ENCODE measurements at regions not wholly inside any gene's neighbourhood (a gene's known extent, or its start where the extent isn't known, plus 50 kb on each side); places are given as distances from the start of the nearest gene placed in this dataset.

DNA sequence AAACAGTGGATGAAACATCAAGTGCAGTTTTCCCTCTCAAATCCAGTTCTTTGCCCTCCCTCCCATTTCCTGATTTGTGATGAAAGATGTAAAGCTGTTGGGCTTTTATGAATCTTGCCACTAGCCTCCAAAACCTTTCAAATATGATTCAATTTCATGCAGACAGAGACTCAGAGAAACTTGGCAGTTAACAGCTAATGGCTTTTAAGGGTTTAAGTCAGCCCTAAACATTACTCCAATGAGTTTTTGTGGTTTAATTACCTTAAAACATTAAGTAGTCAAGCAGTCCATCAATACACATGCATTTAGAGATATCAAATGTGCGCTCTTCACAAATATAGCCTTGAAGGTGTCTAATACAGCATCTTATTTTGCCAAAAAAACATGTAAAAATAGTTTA is 1594.0 kb upstream of the GOT2 start:
- Mint-ChIP-seq H3K4me1 (ENCODE audit: low read depth, unreplicated experiment) (no peaks in the 10 kb centered on the region), H3K9me3 (ENCODE audit: unreplicated experiment) (peaks cover 4% of the 10 kb centered on the region), H3K27ac (ENCODE audit: unreplicated experiment) (no peak overlapping the region), H3K36me3 (ENCODE audit: unreplicated experiment) (peaks cover 6% of the 10 kb centered on the region), H3K27me3 (ENCODE audit: unreplicated experiment) (no peaks in the 10 kb centered on the region), H3K4me3 (ENCODE audit: unreplicated experiment) (no peak overlapping the region)
- TF ChIP-seq, protein P1, sequence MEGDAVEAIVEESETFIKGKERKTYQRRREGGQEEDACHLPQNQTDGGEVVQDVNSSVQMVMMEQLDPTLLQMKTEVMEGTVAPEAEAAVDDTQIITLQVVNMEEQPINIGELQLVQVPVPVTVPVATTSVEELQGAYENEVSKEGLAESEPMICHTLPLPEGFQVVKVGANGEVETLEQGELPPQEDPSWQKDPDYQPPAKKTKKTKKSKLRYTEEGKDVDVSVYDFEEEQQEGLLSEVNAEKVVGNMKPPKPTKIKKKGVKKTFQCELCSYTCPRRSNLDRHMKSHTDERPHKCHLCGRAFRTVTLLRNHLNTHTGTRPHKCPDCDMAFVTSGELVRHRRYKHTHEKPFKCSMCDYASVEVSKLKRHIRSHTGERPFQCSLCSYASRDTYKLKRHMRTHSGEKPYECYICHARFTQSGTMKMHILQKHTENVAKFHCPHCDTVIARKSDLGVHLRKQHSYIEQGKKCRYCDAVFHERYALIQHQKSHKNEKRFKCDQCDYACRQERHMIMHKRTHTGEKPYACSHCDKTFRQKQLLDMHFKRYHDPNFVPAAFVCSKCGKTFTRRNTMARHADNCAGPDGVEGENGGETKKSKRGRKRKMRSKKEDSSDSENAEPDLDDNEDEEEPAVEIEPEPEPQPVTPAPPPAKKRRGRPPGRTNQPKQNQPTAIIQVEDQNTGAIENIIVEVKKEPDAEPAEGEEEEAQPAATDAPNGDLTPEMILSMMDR (IDR thresholded peaks at IDR 0.05; ENCODE audit: partially characterized antibody, unreplicated experiment) = no peak
- DNase-seq = no peak

DNA sequence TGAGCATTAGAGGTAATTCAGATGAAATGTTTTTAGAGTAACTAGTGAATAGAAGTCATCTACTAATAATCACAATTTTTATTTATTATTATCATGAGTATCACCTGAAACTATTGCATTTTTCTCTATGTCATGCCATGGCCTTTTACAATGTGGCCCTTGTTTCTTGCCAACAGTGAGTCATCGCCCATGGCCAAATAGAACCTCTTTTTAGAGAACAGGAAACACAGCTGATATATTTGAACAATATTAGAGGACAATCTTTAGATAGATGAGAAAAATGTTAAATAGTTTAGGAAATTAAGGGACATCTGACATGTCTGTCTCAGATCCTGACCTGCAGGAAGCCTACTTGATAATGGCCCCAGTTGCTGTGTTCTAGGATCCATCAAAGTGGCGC is 1584.4 kb upstream of the GOT2 start:
- Mint-ChIP-seq H3K4me1 (ENCODE audit: low read depth, unreplicated experiment) (no peaks in the 10 kb centered on the region), H3K27ac (ENCODE audit: unreplicated experiment) (no peak overlapping the region), H3K4me3 (ENCODE audit: unreplicated experiment) (no peak overlapping the region), H3K27me3 (ENCODE audit: unreplicated experiment) (no peaks in the 10 kb centered on the region), H3K9me3 (ENCODE audit: unreplicated experiment) (no peaks in the 10 kb centered on the region), H3K36me3 (ENCODE audit: unreplicated experiment) (no peaks in the 10 kb centered on the region)
- TF ChIP-seq, protein P1 (IDR thresholded peaks at IDR 0.05; ENCODE audit: partially characterized antibody, unreplicated experiment) = no peak
- DNase-seq = no peak

DNA sequence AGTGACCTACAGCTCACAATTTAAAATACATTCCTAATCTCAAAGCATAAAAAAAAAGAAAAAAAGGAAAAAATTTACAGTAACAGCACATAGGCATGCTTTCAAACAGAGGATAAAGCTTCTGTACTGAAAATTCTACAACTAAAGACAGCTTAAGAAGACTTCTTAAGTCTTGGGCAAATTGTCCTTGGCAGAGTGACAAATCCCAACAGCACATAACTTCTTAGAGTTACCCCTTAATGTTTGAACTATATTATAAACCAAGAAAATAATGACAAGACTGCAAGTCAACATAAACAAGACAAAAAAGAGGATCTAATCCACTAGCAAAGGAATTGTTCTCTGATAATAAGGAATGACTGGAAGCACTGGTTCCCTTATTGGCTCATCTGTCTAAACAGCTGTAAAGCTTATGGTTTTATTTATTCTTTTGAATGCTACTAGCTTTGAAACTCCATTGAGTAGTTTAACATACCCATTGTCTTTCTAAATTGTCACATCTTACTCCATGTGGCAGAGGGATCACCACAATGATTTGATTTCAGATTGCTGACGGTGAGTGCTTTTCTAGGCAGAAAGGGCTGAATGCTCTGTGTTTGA is 1576.8 kb upstream of the GOT2 start:
- H3K4me1 Mint-ChIP-seq (ENCODE audit: low read depth, unreplicated experiment) = peaks cover 5% of the 10 kb centered on the region
- no peaks in the 10 kb centered on the region for H3K27me3 Mint-ChIP-seq (ENCODE audit: unreplicated experiment)
- DNase-seq = no peak
- H3K4me3 Mint-ChIP-seq (ENCODE audit: unreplicated experiment) = no peak overlapping the region
- no peak overlapping the region for H3K27ac Mint-ChIP-seq (ENCODE audit: unreplicated experiment)
- TF ChIP-seq, protein P1 (IDR thresholded peaks at IDR 0.05; ENCODE audit: partially characterized antibody, unreplicated experiment) = no peak
- H3K36me3 Mint-ChIP-seq (ENCODE audit: unreplicated experiment) = no peaks in the 10 kb centered on the region
- no peaks in the 10 kb centered on the region for H3K9me3 Mint-ChIP-seq (ENCODE audit: unreplicated experiment)

DNA sequence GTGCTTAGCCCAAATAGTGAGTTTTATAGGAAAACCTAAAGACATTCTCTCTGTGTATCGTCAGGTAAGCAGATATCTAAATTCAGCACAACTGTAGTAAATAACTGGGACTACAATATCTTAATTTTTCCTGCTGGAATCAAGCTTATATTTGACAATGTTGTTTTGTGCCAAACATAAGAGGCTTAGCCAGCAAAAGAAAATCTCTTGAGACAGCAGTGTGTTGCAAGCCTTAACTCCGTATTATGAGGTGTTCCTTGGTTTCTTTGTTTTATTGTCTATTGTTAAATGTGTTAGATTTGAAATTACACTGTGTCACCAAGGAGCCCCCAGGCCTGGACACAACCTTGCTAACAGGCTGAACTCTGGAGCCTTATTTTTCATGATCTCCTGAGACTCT is 1570.6 kb upstream of the GOT2 start:
- Mint-ChIP-seq H3K27me3 (ENCODE audit: unreplicated experiment) (no peaks in the 10 kb centered on the region), H3K27ac (ENCODE audit: unreplicated experiment) (no peak overlapping the region), H3K9me3 (ENCODE audit: unreplicated experiment) (no peaks in the 10 kb centered on the region), H3K36me3 (ENCODE audit: unreplicated experiment) (no peaks in the 10 kb centered on the region), H3K4me1 (ENCODE audit: low read depth, unreplicated experiment) (no peaks in the 10 kb centered on the region), H3K4me3 (ENCODE audit: unreplicated experiment) (no peak overlapping the region)
- TF ChIP-seq, protein P1 (IDR thresholded peaks at IDR 0.05; ENCODE audit: partially characterized antibody, unreplicated experiment) = no peak
- DNase-seq = no peak

DNA sequence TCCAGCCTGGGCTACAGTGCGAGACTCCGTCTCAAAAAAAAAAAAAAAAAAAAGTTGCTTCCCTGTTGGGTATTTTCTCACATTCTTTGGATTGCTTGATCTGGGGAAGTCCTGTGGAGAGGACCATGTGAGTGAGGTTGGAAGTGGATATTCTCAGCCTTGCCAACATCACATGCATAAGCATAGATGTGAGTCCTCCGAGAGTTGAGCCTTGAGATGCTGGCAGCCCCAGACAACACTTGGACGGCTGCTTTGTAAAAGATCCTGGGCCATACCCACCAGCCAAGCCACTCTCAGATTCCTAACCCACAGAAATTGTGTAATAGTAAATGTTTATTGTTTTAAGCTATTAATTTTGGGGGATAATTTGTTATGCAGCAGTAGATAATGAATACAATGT is 1570.0 kb upstream of the GOT2 start:
- Mint-ChIP-seq H3K27me3 (ENCODE audit: unreplicated experiment) (no peaks in the 10 kb centered on the region), H3K36me3 (ENCODE audit: unreplicated experiment) (no peaks in the 10 kb centered on the region), H3K27ac (ENCODE audit: unreplicated experiment) (no peak overlapping the region), H3K9me3 (ENCODE audit: unreplicated experiment) (no peaks in the 10 kb centered on the region), H3K4me1 (ENCODE audit: low read depth, unreplicated experiment) (no peaks in the 10 kb centered on the region), H3K4me3 (ENCODE audit: unreplicated experiment) (no peak overlapping the region)
- DNase-seq = no peak
- TF ChIP-seq, protein P1 (IDR thresholded peaks at IDR 0.05; ENCODE audit: partially characterized antibody, unreplicated experiment) = no peak

Measured in glutamatergic neuron (in vitro differentiated cells).